HG02623 (cell line): ENCODE measurements at regions not wholly inside any gene's neighbourhood (a gene's known extent, or its start where the extent isn't known, plus 50 kb on each side); places are given as distances from the start of the nearest gene placed in this dataset.
"Not testable (repeated sequence)": the region's sequence is repeated elsewhere in the genome, so short reads cannot be mapped to it uniquely, and the experiment has no call there.

Source experiments
- ATAC-seq: cut with Tn5 transposase; IDR thresholded peaks from one replicate; pipeline ENCODE4 v1.9.1; 2021; ENCODE audit warnings: moderate library complexity; ENCODE audit not compliant: unreplicated experiment

GRCh38 chr2:242098034-242098433 lies 228.5 kb downstream of the RTP5 start:
- no peak for ATAC-seq

- peak; percentile 55 for ATAC-seq
These were observed 229.1 kb downstream of the RTP5 start for GRCh38 chr2:242098445-242099128.

- not testable (repeated sequence) for ATAC-seq
These were observed 233.6 kb downstream of the RTP5 start for GRCh38 chr2:242103093-242103492.

- not testable (repeated sequence) for ATAC-seq
These were observed 234.8 kb downstream of the RTP5 start for GRCh38 chr2:242104202-242104956.

GRCh38 chr2:242107065-242107464 lies 237.5 kb downstream of the RTP5 start:
- not testable (repeated sequence) for ATAC-seq

GRCh38 chr2:242108797-242109500 lies 239.4 kb downstream of the RTP5 start:
- ATAC-seq, result not testable (repeated sequence)

GRCh38 chr2:242109819-242110218 lies 240.3 kb downstream of the RTP5 start:
- not testable (repeated sequence) for ATAC-seq

GRCh38 chr2:242111954-242112353 lies 242.4 kb downstream of the RTP5 start:
- not testable (repeated sequence) for ATAC-seq

- ATAC-seq, result not testable (repeated sequence)
These were observed 244.0 kb downstream of the RTP5 start for GRCh38 chr2:242113492-242113891.

GRCh38 chr2:242116676-242117075 lies 247.1 kb downstream of the RTP5 start:
- ATAC-seq, result not testable (repeated sequence)

- not testable (repeated sequence) for ATAC-seq
These were observed 247.8 kb downstream of the RTP5 start for GRCh38 chr2:242117305-242117704.

- not testable (repeated sequence) for ATAC-seq
These were observed 250.2 kb downstream of the RTP5 start for GRCh38 chr2:242119682-242120081.

GRCh38 chr2:242130682-242131081 lies 261.2 kb downstream of the RTP5 start:
- ATAC-seq, result not testable (repeated sequence)

- ATAC-seq, result not testable (repeated sequence)
These were observed 290.4 kb downstream of the RTP5 start for GRCh38 chr2:242159921-242160320.

- ATAC-seq, result not testable (repeated sequence)
These were observed 295.6 kb downstream of the RTP5 start for GRCh38 chr2:242165115-242165514.

- not testable (repeated sequence) for ATAC-seq
These were observed 301.8 kb downstream of the RTP5 start for GRCh38 chr2:242171290-242171689.
